ENCODE measurements at regions not wholly inside any gene's neighbourhood (a gene's known extent, or its start where the extent isn't known, plus 50 kb on each side); places are given as distances from the start of the nearest gene placed in this dataset.

GRCh38 chr12:17264603-17265002, 658.6 kb upstream of the LMO3 start:
- no peak for TF ChIP-seq CTCF (IDR thresholded peaks at IDR 0.05)
- TF ChIP-seq POLR2AphosphoS5 (IDR thresholded peaks at IDR 0.05) = no peak
- TF ChIP-seq POLR2A (IDR thresholded peaks at IDR 0.05; ENCODE audit: low read depth) = no peak
- no peak for TF ChIP-seq EP300 (IDR thresholded peaks at IDR 0.05)
